IMR-90 (cell line): ENCODE measurements at regions not wholly inside any gene's neighbourhood (a gene's known extent, or its start where the extent isn't known, plus 50 kb on each side); places are given as distances from the start of the nearest gene placed in this dataset.

ENCODE experiments used
- ATAC-seq: fragments of 200-7000 bp; cut with Tn5 transposase; 2 replicates; pipeline ENCODE4 v1.9.1; 2020; ENCODE audit warnings: low read depth, mild to moderate bottlenecking, moderate library complexity
- BruUV-seq: library from RNA; stranded (reverse); fragments of 400-500 nt; replicated peaks from 2 replicates; lab custom pipeline; 2021; lab: Mats Ljungman, UMichigan
- CTCF ChIA-PET: fragments of 300-600 bp; formaldehyde crosslinking; extraction: SDS; loops from one replicate; lab custom pipeline; 2021; ENCODE audit warnings: antibody characterized with exemption; lab: Yijun Ruan, JAX
- POLR2A ChIA-PET: fragments of 300-600 bp; sonication (Branson Sonifier 250); formaldehyde crosslinking; loops from one replicate; lab custom pipeline; 2022; ENCODE audit warnings: antibody characterized with exemption; ENCODE audit not compliant: unreplicated experiment; lab: Charles Lee
- DNase-seq: peaks from one replicate; pipeline ENCODE4 v3.0.0; 2013
- H2AFZ ChIP-seq: replicated peaks from 2 replicates; pipeline ENCODE3; 2013; ENCODE audit warnings: low read length, mild to moderate bottlenecking; ENCODE audit not compliant: poor library complexity
- H2AK5ac ChIP-seq: 2 replicates; pipeline ENCODE4 v1.6.1; 2013; ENCODE audit warnings: low read depth, low read length, inconsistent platforms
- H2AK9ac ChIP-seq: replicated peaks from 2 replicates; pipeline ENCODE3; 2013; ENCODE audit warnings: mild to moderate bottlenecking, low read depth, low read length, moderate library complexity; ENCODE audit not compliant: poor library complexity
- H2BK120ac ChIP-seq: 2 replicates; pipeline ENCODE4 v1.6.1; 2013; ENCODE audit warnings: low read depth, low read length, inconsistent platforms
- H2BK15ac ChIP-seq: 3 replicates; pipeline ENCODE4 v1.6.1; 2013; ENCODE audit warnings: low read depth, low read length, inconsistent platforms
- H2BK20ac ChIP-seq: 2 replicates; pipeline ENCODE4 v1.6.1; 2013; ENCODE audit warnings: low read depth, mild to moderate bottlenecking, inconsistent platforms, low read length, moderate library complexity
- H2BK5ac ChIP-seq: 2 replicates; pipeline ENCODE4 v1.6.1; 2013; ENCODE audit warnings: mild to moderate bottlenecking, low read depth, low read length, inconsistent platforms; ENCODE audit not compliant: poor library complexity, severe bottlenecking
- H3K14ac ChIP-seq: replicated peaks from 2 replicates; pipeline ENCODE4 v1.6.1; 2013; ENCODE audit warnings: low read depth, low read length, inconsistent platforms
- H3K18ac ChIP-seq: 2 replicates; pipeline ENCODE4 v1.6.1; 2013; ENCODE audit warnings: low read depth, low read length, control low read depth
- H3K23ac ChIP-seq: 2 replicates; pipeline ENCODE4 v1.6.1; 2013; ENCODE audit warnings: low read depth, low read length, inconsistent platforms
- H3K27ac ChIP-seq: 2 replicates; pipeline ENCODE4 v1.5.1; 2013; ENCODE audit warnings: mild to moderate bottlenecking, control low read depth, low read length; ENCODE audit not compliant: insufficient read depth
- H3K27me3 ChIP-seq: 2 replicates; pipeline ENCODE4 v1.6.1; 2013; ENCODE audit warnings: low read length; ENCODE audit not compliant: control insufficient read depth, insufficient read depth
- H3K36me3 ChIP-seq: 2 replicates; pipeline ENCODE4 v1.6.1; 2013; ENCODE audit warnings: low read length, mixed read lengths; ENCODE audit not compliant: control insufficient read depth, insufficient read depth
- H3K4ac ChIP-seq: 2 replicates; pipeline ENCODE4 v1.6.1; 2013; ENCODE audit warnings: low read depth, low read length, inconsistent platforms
- H3K4me1 ChIP-seq: 2 replicates; pipeline ENCODE4 v1.6.1; 2013; ENCODE audit warnings: low read length, mixed read lengths; ENCODE audit not compliant: control insufficient read depth, insufficient read depth
- H3K4me2 ChIP-seq: 2 replicates; pipeline ENCODE4 v1.6.1; 2013; ENCODE audit warnings: low read depth, mild to moderate bottlenecking, control low read depth, low read length, moderate library complexity
- H3K4me3 ChIP-seq: 2 replicates; pipeline ENCODE4 v1.5.1; 2013; ENCODE audit warnings: low read depth, mild to moderate bottlenecking, control low read depth, low read length, moderate library complexity; ENCODE audit not compliant: insufficient read depth
- H3K56ac ChIP-seq: 2 replicates; pipeline ENCODE4 v1.6.1; 2013; ENCODE audit warnings: low read length, inconsistent platforms; ENCODE audit not compliant: insufficient read depth; ENCODE audit errors: extremely low read depth
- H3K79me1 ChIP-seq, 2 experiments: 2 replicates each; pipeline ENCODE4 v1.6.1; 2013; ENCODE audit warnings: low read length in 2 of 2, inconsistent platforms in 1 of 2, low read depth in 1 of 2
- H3K9ac ChIP-seq: 2 replicates; pipeline ENCODE4 v1.6.1; 2013; ENCODE audit warnings: low read depth, low read length, control low read depth
- H3K9me1 ChIP-seq: 2 replicates; pipeline ENCODE4 v1.6.1; 2013; ENCODE audit warnings: low read length, inconsistent platforms; ENCODE audit not compliant: insufficient read depth
- H3K9me3 ChIP-seq: 2 replicates; pipeline ENCODE4 v1.6.1; 2013; ENCODE audit warnings: low read length; ENCODE audit not compliant: control insufficient read depth, insufficient read depth
- H4K20me1 ChIP-seq: 2 replicates; pipeline ENCODE4 v1.6.1; 2013; ENCODE audit warnings: low read length, inconsistent platforms; ENCODE audit not compliant: insufficient read depth
- H4K5ac ChIP-seq: 2 replicates; pipeline ENCODE4 v1.6.1; 2013; ENCODE audit warnings: mild to moderate bottlenecking, low read depth, low read length, control low read depth
- H4K8ac ChIP-seq, 2 experiments: 2 replicates each; pipeline ENCODE4 v1.6.1; 2013; ENCODE audit warnings: low read depth in 2 of 2, low read length in 2 of 2, control low read depth in 1 of 2, inconsistent platforms in 1 of 2
- H4K91ac ChIP-seq: 2 replicates; pipeline ENCODE4 v1.6.1; 2013; ENCODE audit warnings: low read depth, low read length, inconsistent platforms; ENCODE audit not compliant: insufficient read depth
- CEBPB ChIP-seq: IDR thresholded peaks from 2 replicates; pipeline ENCODE4 v1.6.1; 2012; ENCODE audit warnings: low read depth, low read length, improper control_type of control experiment
- CHD1 ChIP-seq: IDR thresholded peaks from 2 replicates; pipeline ENCODE4 v1.6.1; 2012; ENCODE audit warnings: low read depth, low read length, improper control_type of control experiment
- CTCF ChIP-seq: conservative IDR thresholded peaks from 2 replicates; pipeline ENCODE4 v1.5.1; 2012; ENCODE audit warnings: mild to moderate bottlenecking, low read depth, low read length, improper control_type of control experiment
- FOS ChIP-seq: fragments of 150-350 bp; IDR thresholded peaks from 2 replicates; pipeline ENCODE4 v1.6.1; 2016; ENCODE audit warnings: low read depth, low read length
- MAZ ChIP-seq: IDR thresholded peaks from 2 replicates; pipeline ENCODE4 v1.6.1; 2012; ENCODE audit warnings: low read depth, mild to moderate bottlenecking, low read length, improper control_type of control experiment, moderate library complexity, borderline replicate concordance
- SMC3 ChIP-seq: fragments of 150-350 bp; IDR thresholded peaks from 2 replicates; pipeline ENCODE4 v1.6.1; 2016; ENCODE audit warnings: low read depth, mild to moderate bottlenecking, antibody characterized with exemption, low read length, moderate library complexity
- WGBS, 2 experiments: methylation state at CpG; one replicate each; pipeline versions ENCODE4 v1.1.5 to v1.1.7; 2013; ENCODE audit warnings: missing lambda C conversion rate in 2 of 2; ENCODE audit not compliant: insufficient read length in 1 of 2; ENCODE audit errors: extremely low coverage in 2 of 2; 5-methylcytosine and 5-hydroxymethylcytosine counted together
- dilution Hi-C: fragments of 300-500 bp; cut with HindIII; formaldehyde crosslinking; loops from one replicate; pipeline ENCODE4 v1.14.3; 2018; ENCODE audit warnings: low sequenced_read_pairs; ENCODE audit not compliant: unreplicated experiment
- in situ Hi-C: fragments of 300-500 bp; cut with MboI; formaldehyde crosslinking; loops from 3 replicates; pipeline ENCODE4 v1.14.3; 2019; ENCODE audit warnings: low sequenced_read_pairs, inconsistent platforms, mixed read lengths
- intact Hi-C: fragments of 100-400 bp; cut with micrococcal nuclease; formaldehyde crosslinking; loops from 2 replicates; pipeline ENCODE4 v1.10.0; 2022

- no peak overlapping the region for H3K4me2 ChIP-seq
- no peaks in the 10 kb centered on the region for H3K9me1 ChIP-seq
- H3K4me3 ChIP-seq, result no peak overlapping the region
- POLR2A ChIA-PET, result no interaction called here
- H3K27me3 ChIP-seq, result no peaks in the 10 kb centered on the region
- WGBS, 2 experiments, result no CpG with 5 or more reads among the region's 3 CpGs
- no peak overlapping the region for H2BK5ac ChIP-seq
- TF ChIP-seq CHD1 (no peak), CTCF (no peak), SMC3 (no peak), MAZ (no peak), FOS (no peak), CEBPB (no peak)
- H4K20me1 ChIP-seq, result no peaks in the 10 kb centered on the region
- dilution Hi-C loops (no loop called here), in situ Hi-C loops (no loop called here), intact Hi-C loops (no loop called here)
- H4K5ac ChIP-seq, result no peak overlapping the region
- no peak overlapping the region for H3K27ac ChIP-seq
- H3K56ac ChIP-seq, result no peak overlapping the region
- no peak overlapping the region for H2BK20ac ChIP-seq
- H2AK9ac ChIP-seq, result no peak overlapping the region
- no peak for ATAC-seq
- H3K4ac ChIP-seq, result no peak overlapping the region
- BruUV-seq, result no TSS peak
- H3K18ac ChIP-seq, result no peak overlapping the region
- no peak overlapping the region for H4K8ac ChIP-seq
- CTCF ChIA-PET, result no interaction called here
- no peak for DNase-seq
- H3K9ac ChIP-seq, result no peak overlapping the region
- H4K91ac ChIP-seq, result no peak overlapping the region
- no peak overlapping the region for H3K23ac ChIP-seq
- no peak overlapping the region for H2BK15ac ChIP-seq
- H3K9me3 ChIP-seq, result peaks cover 3% of the 10 kb centered on the region
- no peak overlapping the region for H2BK120ac ChIP-seq
- no peaks in the 10 kb centered on the region for H3K36me3 ChIP-seq
- H3K79me1 ChIP-seq, result no peaks in the 10 kb centered on the region
- H3K14ac ChIP-seq, result no peak overlapping the region
- H2AFZ ChIP-seq, result no peak overlapping the region
- H3K4me1 ChIP-seq, result no peaks in the 10 kb centered on the region
- no peak overlapping the region for H2AK5ac ChIP-seq
Observed at GRCh38 chr16:60295451-60295850, 1561.3 kb upstream of the GOT2 start.
